HG02943 (cell line): ENCODE measurements at regions not wholly inside any gene's neighbourhood (a gene's known extent, or its start where the extent isn't known, plus 50 kb on each side); places are given as distances from the start of the nearest gene placed in this dataset.

Source experiments
- ATAC-seq: cut with Tn5 transposase; IDR thresholded peaks from one replicate; pipeline ENCODE4 v1.9.1; 2021; ENCODE audit warnings: mild to moderate bottlenecking, low read depth, moderate library complexity; ENCODE audit not compliant: unreplicated experiment

GRCh38 chr5:53211799-53212198, 102.2 kb upstream of the MOCS2 start:
- ATAC-seq, result no peak

GRCh38 chr5:53219174-53219573, 109.6 kb upstream of the MOCS2 start:
- ATAC-seq, result no peak

GRCh38 chr5:53219610-53220009, 110.1 kb upstream of the MOCS2 start:
- ATAC-seq, result no peak

GRCh38 chr5:53233645-53234405, 124.3 kb upstream of the MOCS2 start:
- no peak for ATAC-seq

GRCh38 chr5:53236683-53237082, 127.1 kb upstream of the MOCS2 start:
- ATAC-seq, result no peak

GRCh38 chr5:53237876-53238275, 128.3 kb upstream of the MOCS2 start:
- no peak for ATAC-seq

GRCh38 chr5:53239301-53239990, 129.9 kb upstream of the MOCS2 start:
- no peak for ATAC-seq

GRCh38 chr5:53240661-53241060, 131.1 kb upstream of the MOCS2 start:
- no peak for ATAC-seq

- ATAC-seq, result no peak
Observed at GRCh38 chr5:53241572-53241971, 132.0 kb upstream of the MOCS2 start.

GRCh38 chr5:53243403-53243802, 133.8 kb upstream of the MOCS2 start:
- no peak for ATAC-seq

GRCh38 chr5:53246042-53246836, 136.7 kb upstream of the MOCS2 start:
- no peak for ATAC-seq

- ATAC-seq, result no peak
Observed at GRCh38 chr5:53249529-53250200, 140.1 kb upstream of the MOCS2 start.

GRCh38 chr5:53250201-53250550, 140.6 kb upstream of the MOCS2 start:
- no peak for ATAC-seq

GRCh38 chr5:53253421-53253871, 143.9 kb upstream of the MOCS2 start:
- no peak for ATAC-seq

- ATAC-seq, result no peak
Observed at GRCh38 chr5:53256746-53257145, 147.2 kb upstream of the MOCS2 start.

GRCh38 chr5:53257806-53258373, 148.3 kb upstream of the MOCS2 start:
- ATAC-seq, result no peak

GRCh38 chr5:53259176-53259575, 149.6 kb upstream of the MOCS2 start:
- no peak for ATAC-seq

- no peak for ATAC-seq
Observed at GRCh38 chr5:53260446-53260845, 150.9 kb upstream of the MOCS2 start.

GRCh38 chr5:53261245-53261644, 151.7 kb upstream of the MOCS2 start:
- no peak for ATAC-seq

GRCh38 chr5:53262348-53262970, 152.9 kb upstream of the MOCS2 start:
- no peak for ATAC-seq
